Panc1 (cell line): ENCODE measurements at regions not wholly inside any gene's neighbourhood (a gene's known extent, or its start where the extent isn't known, plus 50 kb on each side); places are given as distances from the start of the nearest gene placed in this dataset.

Source experiments
- CTCF ChIP-seq: fragments of 450-650 bp; IDR thresholded peaks from 2 replicates; pipeline ENCODE4 v1.5.1; 2017; ENCODE audit warnings: mild to moderate bottlenecking
- POLR2AphosphoS5 ChIP-seq: IDR thresholded peaks from 2 replicates; pipeline ENCODE4 v1.6.1; 2012; ENCODE audit warnings: mild to moderate bottlenecking, low read depth, low read length, moderate library complexity
- REST ChIP-seq, 2 experiments: IDR thresholded peaks; 2 replicates each; pipeline ENCODE4 v1.6.1; 2011 to 2012; ENCODE audit warnings: low read depth in 2 of 2, control low read depth in 1 of 2, low read length in 1 of 2, mild to moderate bottlenecking in 1 of 2, moderate library complexity in 1 of 2; ENCODE audit not compliant: insufficient read depth in 1 of 2
- SIN3A ChIP-seq: IDR thresholded peaks from 2 replicates; pipeline ENCODE4 v1.6.1; 2012; ENCODE audit warnings: low read depth, mild to moderate bottlenecking, low read length, moderate library complexity, borderline replicate concordance; ENCODE audit not compliant: insufficient read depth

GRCh38 chr7:19242246-19242645 is 97.0 kb upstream of the FERD3L start:
- TF ChIP-seq SIN3A (no peak), POLR2AphosphoS5 (no peak), CTCF (no peak), REST (IDR thresholded peaks at IDR 0.05; ENCODE audit: insufficient read depth in 1 of 2, low read depth in 2 of 2, low read length in 1 of 2) (no peak)
